Thyroid gland (tissue), 4 donors: ENCODE measurements at regions not wholly inside any gene's neighbourhood (a gene's known extent, or its start where the extent isn't known, plus 50 kb on each side); places are given as distances from the start of the nearest gene placed in this dataset.

ENCODE experiments used
- CTCF ChIP-seq, 6 experiments: fragments of 200-600 bp in 3 of 6; fragments of 450-650 bp in 3 of 6; sonication (generic) in 3 of 6; IDR thresholded peaks; one replicate each; pipeline ENCODE4 v1.5.1; 2016 to 2019; ENCODE audit warnings: antibody characterized with exemption in 6 of 6, mild to moderate bottlenecking in 2 of 6, inconsistent platforms in 1 of 6, moderate library complexity in 1 of 6
- POLR2A ChIP-seq, 2 donors: fragments of 450-650 bp; IDR thresholded peaks; one replicate each; pipeline ENCODE4 v1.6.1; 2017; ENCODE audit warnings: antibody characterized with exemption in 2 of 2, mild to moderate bottlenecking in 2 of 2, moderate library complexity in 1 of 2

- TF ChIP-seq CTCF (IDR thresholded peaks at IDR 0.05): no peak
- TF ChIP-seq POLR2A (IDR thresholded peaks at IDR 0.05): no peak
Measured at GRCh38 chr5:31107091-31107518, 86.4 kb upstream of the CDH6 start.
